ENCODE measurements at regions not wholly inside any gene's neighbourhood (a gene's known extent, or its start where the extent isn't known, plus 50 kb on each side); places are given as distances from the start of the nearest gene placed in this dataset.
A peak's percentile ranks its signal among the peaks of the same experiment; 100 is the strongest.
"Not testable (repeated sequence)": the region's sequence is repeated elsewhere in the genome, so short reads cannot be mapped to it uniquely, and the experiment has no call there.

- DNase-seq (ENCODE audit: low read depth, low spot score), result no peak
These were observed 106.8 kb upstream of the FN1 start for GRCh38 chr2:215542690-215543089.

DNA sequence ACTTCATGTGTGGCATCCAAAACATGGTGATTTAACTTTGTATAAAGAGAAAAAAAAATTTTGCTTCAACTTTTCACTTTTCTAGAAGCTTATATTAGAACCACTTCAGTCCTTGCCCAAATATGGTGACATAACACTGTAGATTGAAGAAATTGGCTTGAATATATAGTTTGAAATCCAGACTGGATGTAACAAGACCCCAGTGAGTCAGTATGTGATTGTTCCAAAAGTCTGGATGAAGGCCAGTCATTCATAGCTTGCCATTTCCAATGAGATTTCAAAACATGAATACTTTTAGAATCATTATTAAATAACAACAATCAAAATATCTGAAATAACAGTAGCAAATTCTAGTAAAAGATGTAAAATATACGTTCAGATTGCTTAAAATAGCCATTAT is 104.8 kb upstream of the FN1 start:
- DNase-seq (ENCODE audit: low read depth, low spot score), result peak; percentile 86

DNA sequence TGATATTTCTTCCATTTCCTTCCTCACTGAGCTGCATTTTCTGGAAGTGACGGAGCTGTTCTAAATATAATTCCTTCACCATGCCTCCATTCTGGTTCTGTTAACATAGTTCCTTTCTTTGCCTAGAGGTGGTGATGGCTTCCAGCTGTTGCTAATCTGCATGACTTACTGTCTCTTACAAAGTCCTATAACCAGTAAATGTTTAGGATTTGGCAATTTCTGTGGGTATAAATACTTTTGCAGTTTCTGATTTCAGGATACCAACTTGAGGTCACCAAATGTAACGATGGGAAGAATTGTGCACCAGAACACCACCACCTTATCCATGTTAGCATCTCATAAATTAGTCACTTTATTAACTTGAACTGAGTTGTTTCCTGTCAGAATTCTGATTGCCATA is 101.7 kb upstream of the FN1 start:
- DNase-seq (ENCODE audit: low read depth, low spot score), result no peak

- no peak for DNase-seq (ENCODE audit: low read depth, low spot score)
These were observed 100.6 kb upstream of the FN1 start for GRCh38 chr2:215536510-215536909.

- DNase-seq (ENCODE audit: low read depth, low spot score), result no peak
These were observed 99.9 kb upstream of the FN1 start for GRCh38 chr2:215535741-215536140.

DNA sequence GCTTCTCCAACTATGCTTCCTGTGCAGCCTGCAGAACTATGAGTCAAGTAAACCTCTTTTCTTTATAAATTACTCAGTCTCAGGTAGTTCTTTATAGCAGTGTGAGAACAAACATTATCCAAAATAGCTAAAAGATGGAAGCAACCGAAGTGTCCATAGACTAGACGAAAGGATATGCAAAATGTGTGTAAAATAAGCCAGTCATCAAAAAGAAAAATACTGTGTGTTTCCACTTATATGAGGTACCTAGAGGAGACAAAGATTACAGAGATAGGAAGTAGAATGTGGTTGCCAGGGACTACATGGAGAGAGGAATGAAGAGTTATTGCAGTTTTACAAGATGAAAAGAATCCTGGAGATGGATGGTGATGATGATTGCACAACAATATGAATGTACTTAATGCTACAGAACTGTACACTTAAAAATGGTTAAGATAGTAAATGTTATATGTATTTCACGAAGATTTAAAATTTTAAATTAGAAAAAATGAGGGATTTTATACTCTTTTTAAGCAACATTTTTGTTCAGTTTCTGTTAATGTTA is 99.3 kb upstream of the FN1 start:
- no peak for DNase-seq (ENCODE audit: low read depth, low spot score)

GRCh38 chr2:215533716-215534115 is 97.8 kb upstream of the FN1 start:
- DNase-seq (ENCODE audit: low read depth, low spot score), result not testable (repeated sequence)

DNA sequence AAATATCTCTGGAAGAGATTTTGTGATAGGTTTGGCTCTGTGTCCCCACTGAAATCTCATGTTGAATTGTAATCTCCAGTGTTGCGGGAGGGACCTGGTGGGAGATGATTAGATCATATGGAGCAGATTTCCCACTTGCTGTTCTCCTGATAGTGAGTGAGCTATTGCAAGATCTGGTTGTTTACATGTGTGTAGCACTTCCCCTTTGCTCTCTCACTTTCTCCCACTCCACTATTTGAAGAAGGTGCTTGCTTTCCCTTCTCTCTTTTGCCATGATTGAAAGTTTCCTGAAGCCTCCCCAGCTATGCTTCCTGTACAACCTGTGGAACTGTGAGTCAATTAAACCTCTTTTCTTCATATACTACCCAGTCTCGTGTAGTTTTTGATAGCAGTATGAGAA is 97.0 kb upstream of the FN1 start:
- no peak for DNase-seq (ENCODE audit: low read depth, low spot score)

GRCh38 chr2:215531284-215531683 is 95.4 kb upstream of the FN1 start:
- peak; percentile 60 for DNase-seq (ENCODE audit: low read depth, low spot score)

GRCh38 chr2:215530191-215530968 is 94.5 kb upstream of the FN1 start:
- no peak for DNase-seq (ENCODE audit: low read depth, low spot score)

DNA sequence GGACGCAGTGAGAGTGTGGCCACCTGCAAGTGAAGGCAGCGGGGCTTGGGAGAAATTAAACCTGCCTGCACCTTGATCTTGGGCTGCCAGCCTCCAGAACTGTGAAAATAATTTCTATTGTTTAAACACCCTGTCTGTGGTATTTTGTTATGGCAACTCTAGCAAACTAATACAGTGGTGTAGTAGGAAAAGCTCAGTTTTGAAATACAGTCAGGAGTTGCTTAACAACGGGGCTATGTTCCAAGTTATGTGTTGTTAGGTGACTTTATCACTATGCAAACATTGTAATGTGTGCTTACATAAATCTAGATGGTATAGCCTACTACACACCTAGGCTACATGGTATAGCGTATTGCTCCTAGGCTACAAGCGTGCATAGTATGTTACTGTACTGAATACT is 93.4 kb upstream of the FN1 start:
- peak; percentile 40 for DNase-seq (ENCODE audit: low read depth, low spot score)

GRCh38 chr2:215528555-215528954 is 92.7 kb upstream of the FN1 start:
- DNase-seq (ENCODE audit: low read depth, low spot score), result peak; percentile 95

DNA sequence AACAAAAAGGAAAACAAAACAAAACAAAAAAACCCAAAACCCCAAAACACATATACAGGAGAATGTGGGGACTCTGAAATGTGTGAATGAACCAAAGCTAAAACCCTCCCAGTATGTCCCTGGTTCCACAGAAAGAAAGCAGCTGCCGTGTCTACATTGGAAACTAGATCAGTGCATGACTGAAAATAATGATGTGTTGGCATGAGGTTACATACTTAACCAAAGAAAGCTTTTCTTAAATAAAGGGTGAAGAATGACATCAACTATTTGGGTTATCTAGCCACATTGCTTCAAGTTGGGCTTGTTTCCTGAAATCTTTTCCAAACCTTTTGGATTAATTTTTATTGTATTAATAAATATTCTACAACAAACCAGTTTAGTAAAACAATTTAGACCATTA is 91.9 kb upstream of the FN1 start:
- DNase-seq (ENCODE audit: low read depth, low spot score), result no peak

- DNase-seq (ENCODE audit: low read depth, low spot score), result no peak
These were observed 90.5 kb upstream of the FN1 start for GRCh38 chr2:215526341-215526740.

DNA sequence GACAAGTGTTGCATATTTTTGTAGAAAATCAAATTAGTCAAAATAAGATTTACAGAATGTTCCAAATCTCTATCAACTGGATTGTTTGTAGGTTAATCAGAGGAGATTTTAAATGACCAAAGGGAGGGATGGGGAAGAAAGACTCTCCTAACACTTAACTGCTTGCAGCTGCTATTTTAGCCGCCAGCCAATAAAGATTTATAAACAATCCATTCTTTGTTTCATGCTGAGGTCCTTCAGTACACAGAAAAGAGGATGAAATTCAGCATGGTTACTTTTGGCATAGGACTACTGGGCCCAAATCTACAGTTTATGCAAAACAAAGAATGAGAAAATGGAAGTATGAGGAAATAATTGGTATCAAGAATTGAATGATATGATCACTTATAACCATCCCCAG is 86.4 kb upstream of the FN1 start:
- DNase-seq (ENCODE audit: low read depth, low spot score), result no peak

GRCh38 chr2:215521031-215521430 is 85.2 kb upstream of the FN1 start:
- DNase-seq (ENCODE audit: low read depth, low spot score), result no peak

- DNase-seq (ENCODE audit: low read depth, low spot score), result no peak
These were observed 81.5 kb upstream of the FN1 start for GRCh38 chr2:215517391-215517790.

- DNase-seq (ENCODE audit: low read depth, low spot score), result no peak
These were observed 78.6 kb upstream of the FN1 start for GRCh38 chr2:215514516-215514915.

DNA sequence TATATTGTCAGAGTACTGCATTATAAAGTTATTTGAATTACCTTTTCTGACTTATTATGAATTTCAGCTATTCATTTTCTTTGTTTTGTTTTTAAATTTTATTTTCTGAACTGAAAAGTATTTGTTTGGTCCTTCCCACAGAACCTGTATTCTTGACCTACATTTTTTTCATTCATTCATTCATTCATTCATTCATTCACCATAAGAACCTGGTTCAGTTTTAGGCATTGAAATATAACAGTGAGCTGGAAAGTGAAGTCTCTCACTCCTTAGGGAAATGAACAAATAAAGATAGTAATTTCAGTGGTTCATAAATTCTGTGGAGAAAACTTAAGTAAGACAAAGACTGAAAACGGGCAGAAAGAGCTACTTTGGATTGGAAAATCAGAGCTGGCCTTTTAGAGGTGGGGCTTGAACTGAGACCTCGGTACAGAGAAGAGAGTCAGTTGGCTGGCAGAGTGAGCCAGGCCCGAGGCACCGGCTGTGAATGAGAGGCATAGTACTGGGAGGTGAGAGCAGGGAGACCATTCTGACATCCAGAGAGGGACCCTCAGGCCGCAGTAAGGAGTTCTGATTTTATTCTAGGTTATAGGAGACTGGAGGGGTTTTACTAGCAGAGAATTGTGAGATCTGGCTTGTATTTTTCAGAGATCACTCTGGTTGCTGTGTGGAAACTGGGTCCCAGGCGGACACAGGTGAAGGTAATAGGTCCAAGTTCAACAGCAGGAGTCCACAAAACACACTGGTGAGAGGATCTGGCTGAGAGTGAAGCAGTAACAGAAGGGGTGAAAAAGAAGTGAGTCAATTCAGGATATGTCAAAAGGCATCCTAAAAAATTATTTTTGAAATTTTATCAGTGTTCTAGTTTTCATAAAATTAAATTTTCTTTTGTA is 75.8 kb upstream of the FN1 start:
- no peak for DNase-seq (ENCODE audit: low read depth, low spot score)

GRCh38 chr2:215507836-215508235 is 72.0 kb upstream of the FN1 start:
- no peak for DNase-seq (ENCODE audit: low read depth, low spot score)

- DNase-seq (ENCODE audit: low read depth, low spot score), result no peak
These were observed 71.3 kb upstream of the FN1 start for GRCh38 chr2:215507136-215507535.

DNA sequence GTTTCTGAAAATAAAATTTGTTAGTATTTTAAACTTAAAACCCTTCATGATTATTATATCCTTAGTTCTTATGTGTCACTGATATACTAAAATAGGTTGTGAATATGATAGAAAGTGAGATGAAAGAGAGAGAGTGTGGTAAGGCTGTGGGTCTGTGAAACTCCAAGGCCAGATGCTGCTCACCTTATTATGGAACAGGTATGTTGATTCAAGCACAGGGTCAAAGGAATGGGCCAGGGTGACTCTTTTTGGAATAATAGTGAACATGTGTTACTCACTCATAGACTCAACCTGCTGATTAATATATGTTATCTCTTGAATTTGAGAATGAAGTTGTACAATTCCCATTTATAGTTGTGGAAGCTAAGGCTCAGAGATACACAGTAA is 70.7 kb upstream of the FN1 start:
- DNase-seq (ENCODE audit: low read depth, low spot score), result no peak
